CD14-positive monocyte (primary cell): ENCODE measurements at regions not wholly inside any gene's neighbourhood (a gene's known extent, or its start where the extent isn't known, plus 50 kb on each side); places are given as distances from the start of the nearest gene placed in this dataset.

ENCODE experiments used
- DNase-seq, 3 donors: peaks; one replicate each; pipeline ENCODE4 v3.0.0-alpha.2; 2011 to 2022
- H2AFZ ChIP-seq: 2 replicates; pipeline ENCODE4 v1.6.0; 2012; ENCODE audit warnings: mild to moderate bottlenecking, low read depth, low read length, inconsistent platforms; ENCODE audit not compliant: insufficient read depth, poor library complexity, severe bottlenecking
- H3K27ac ChIP-seq, 2 donors: 1 replicate in 1 of 2; 2 replicates in 1 of 2; pipeline ENCODE4 v1.5.1; 2012 to 2013; ENCODE audit warnings: low read length in 2 of 2, control low read depth in 1 of 2, inconsistent platforms in 1 of 2, low read depth in 1 of 2, mild to moderate bottlenecking in 1 of 2
- H3K27me3 ChIP-seq, 2 donors: one replicate each; pipeline versions ENCODE4 v1.6.0 to v1.6.1; 2011 to 2013; ENCODE audit warnings: low read length in 2 of 2; ENCODE audit not compliant: control insufficient read depth in 2 of 2, insufficient read depth in 2 of 2
- H3K36me3 ChIP-seq, 2 donors: replicated peaks in 1 of 2; 1 replicate in 1 of 2; 2 replicates in 1 of 2; pipeline versions ENCODE4 v1.5.1 to v1.6.1; 2012 to 2013; ENCODE audit warnings: low read length in 2 of 2, control low read depth in 1 of 2, inconsistent platforms in 1 of 2, mild to moderate bottlenecking in 1 of 2; ENCODE audit not compliant: insufficient read depth in 2 of 2, control insufficient read depth in 1 of 2
- H3K4me1 ChIP-seq, 2 donors: 1 replicate in 1 of 2; 2 replicates in 1 of 2; pipeline versions ENCODE4 v1.5.1 to v1.6.1; 2012 to 2013; ENCODE audit warnings: low read length in 2 of 2, control low read depth in 1 of 2, inconsistent platforms in 1 of 2, mild to moderate bottlenecking in 1 of 2, moderate library complexity in 1 of 2; ENCODE audit not compliant: insufficient read depth in 2 of 2, control insufficient read depth in 1 of 2
- H3K4me2 ChIP-seq: replicated peaks from 2 replicates; pipeline ENCODE3; 2012; ENCODE audit warnings: low read length, moderate library complexity, mild to moderate bottlenecking; ENCODE audit not compliant: poor library complexity, severe bottlenecking; ENCODE audit errors: extremely low read depth
- H3K4me3 ChIP-seq, 3 experiments: fragments of 200-600 bp in 1 of 3; sonication (generic) in 1 of 3; replicated peaks in 1 of 3; 1 replicate in 2 of 3; 2 replicates in 1 of 3; pipeline ENCODE4 v1.5.1; 2011 to 2013; ENCODE audit warnings: low read length in 3 of 3, mild to moderate bottlenecking in 3 of 3, control low read depth in 2 of 3, low read depth in 2 of 3, inconsistent platforms in 1 of 3, moderate library complexity in 1 of 3
- H3K79me2 ChIP-seq: 2 replicates; pipeline ENCODE4 v1.6.0; 2012; ENCODE audit warnings: mild to moderate bottlenecking, control low read depth, inconsistent platforms, low read length, moderate library complexity; ENCODE audit not compliant: insufficient read depth
- H3K9ac ChIP-seq: 2 replicates; pipeline ENCODE4 v1.6.0; 2017; ENCODE audit warnings: low read length, mild to moderate bottlenecking; ENCODE audit not compliant: insufficient read depth, poor library complexity, severe bottlenecking
- H3K9me3 ChIP-seq, 2 donors: replicated peaks in 1 of 2; 1 replicate in 1 of 2; 2 replicates in 1 of 2; pipeline versions ENCODE4 v1.5.1 to v1.6.1; 2012 to 2013; ENCODE audit warnings: low read length in 2 of 2, control low read depth in 1 of 2; ENCODE audit not compliant: control insufficient read depth in 1 of 2, insufficient read depth in 1 of 2
- H4K20me1 ChIP-seq: 2 replicates; pipeline ENCODE4 v1.6.0; 2012; ENCODE audit warnings: mild to moderate bottlenecking, low read length, control low read depth, moderate library complexity; ENCODE audit not compliant: insufficient read depth
- H3K27ac Mint-ChIP-seq, 7 donors: one replicate each; pipeline ENCODE4 v1.8.0; 2020; ENCODE audit warnings: mild to moderate bottlenecking in 7 of 7, mixed read lengths in 7 of 7, moderate library complexity in 6 of 7, inconsistent platforms in 2 of 7
- H3K27me3 Mint-ChIP-seq, 3 donors: one replicate each; pipeline ENCODE4 v1.8.0; 2021 to 2022; ENCODE audit warnings: low read depth in 3 of 3, mild to moderate bottlenecking in 3 of 3, mixed read lengths in 3 of 3, moderate library complexity in 3 of 3, inconsistent platforms in 1 of 3
- H3K36me3 Mint-ChIP-seq, 2 donors: one replicate each; pipeline ENCODE4 v1.8.0; 2020; ENCODE audit warnings: mixed read lengths in 2 of 2, inconsistent platforms in 1 of 2, mild to moderate bottlenecking in 1 of 2
- H3K4me1 Mint-ChIP-seq: one replicate; pipeline ENCODE4 v1.8.0; 2020; ENCODE audit warnings: mild to moderate bottlenecking, mixed read lengths
- H3K4me3 Mint-ChIP-seq, 2 donors: one replicate each; pipeline ENCODE4 v1.8.0; 2020; ENCODE audit warnings: mild to moderate bottlenecking in 2 of 2, mixed read lengths in 2 of 2, moderate library complexity in 1 of 2
- H3K9me3 Mint-ChIP-seq, 7 donors: one replicate each; pipeline ENCODE4 v1.8.0; 2020 to 2022; ENCODE audit warnings: mixed read lengths in 7 of 7, mild to moderate bottlenecking in 6 of 7, moderate library complexity in 6 of 7, inconsistent platforms in 2 of 7
- CTCF ChIP-seq: fragments of 200-600 bp; IDR thresholded peaks from one replicate; pipeline ENCODE4 v1.8.0; 2022; ENCODE audit warnings: antibody characterized with exemption, mild to moderate bottlenecking
- WGBS: methylation state at CpG from one replicate; pipeline ENCODE4 v1.1.5; 2013; ENCODE audit warnings: missing lambda C conversion rate; ENCODE audit not compliant: insufficient coverage; 5-methylcytosine and 5-hydroxymethylcytosine counted together
- intact Hi-C, 2 donors: fragments of 100-400 bp; cut with micrococcal nuclease; formaldehyde crosslinking; loops; one replicate each; pipeline versions ENCODE4 v1.15.0 to v1.15.1; 2023

DNA sequence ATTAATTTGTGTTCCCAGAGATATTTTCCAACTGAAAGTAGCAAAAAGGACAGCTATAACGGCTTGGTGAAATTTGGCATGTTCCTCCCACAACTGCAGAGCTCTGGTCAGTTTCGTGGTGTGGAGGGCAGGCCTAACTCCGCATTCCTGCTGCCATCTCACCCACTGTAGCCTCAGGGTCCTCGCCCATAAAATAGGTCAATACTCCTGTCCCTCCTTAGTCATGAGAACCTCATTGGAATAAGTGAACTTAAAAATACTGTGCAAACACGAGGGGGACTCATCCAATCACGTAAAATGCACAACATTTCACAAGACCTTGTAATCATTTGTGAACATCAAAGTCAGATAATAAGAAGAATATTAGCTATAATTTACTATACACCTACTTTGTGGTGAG is 143.5 kb upstream of the NCKAP5 start:
- Histone ChIP-seq H3K4me2 (no peak overlapping the region), H3K4me3 (no peak overlapping the region), H2AFZ (no peak overlapping the region), H3K79me2 (no peaks in the 10 kb centered on the region), H3K4me1 (no peaks in the 10 kb centered on the region), H3K9me3 (no peaks in the 10 kb centered on the region), H3K27me3 (no peaks in the 10 kb centered on the region), H3K9ac (no peak overlapping the region), H3K27ac (no peak overlapping the region), H3K36me3 (no peaks in the 10 kb centered on the region), H4K20me1 (no peaks in the 10 kb centered on the region)
- Mint-ChIP-seq H3K36me3 (no peaks in the 10 kb centered on the region), H3K4me3 (no peak overlapping the region), H3K27ac (peak overlapping the region in 1 of 7 donors; percentile 37), H3K27me3 (peaks cover 0 to 2% (median 2%) of the 10 kb centered on the region in 3 donors), H3K4me1 (no peaks in the 10 kb centered on the region), H3K9me3 (peaks cover 0 to 11% (median 3%) of the 10 kb centered on the region in 7 donors)
- WGBS = 80% methylated on average over 2 of the region's 6 CpGs
- DNase-seq = no peak
- intact Hi-C loops = no loop called here
- no peak for TF ChIP-seq CTCF

- Mint-ChIP-seq H3K36me3 (no peaks in the 10 kb centered on the region), H3K9me3 (peaks cover 0 to 11% (median 3%) of the 10 kb centered on the region in 7 donors), H3K27ac (no peak overlapping the region), H3K4me1 (no peaks in the 10 kb centered on the region), H3K27me3 (peaks cover 0 to 2% (median 2%) of the 10 kb centered on the region in 3 donors), H3K4me3 (no peak overlapping the region)
- no peaks in the 10 kb centered on the region for H3K27me3 ChIP-seq
- H3K27ac ChIP-seq = no peak overlapping the region
- no peak overlapping the region for H3K4me3 ChIP-seq
- no peak for TF ChIP-seq CTCF
- H3K79me2 ChIP-seq = no peaks in the 10 kb centered on the region
- no peak overlapping the region for H3K4me2 ChIP-seq
- H3K36me3 ChIP-seq = no peaks in the 10 kb centered on the region
- no peak overlapping the region for H3K9ac ChIP-seq
- H3K9me3 ChIP-seq = no peaks in the 10 kb centered on the region
- H3K4me1 ChIP-seq = no peaks in the 10 kb centered on the region
- no peak overlapping the region for H2AFZ ChIP-seq
- H4K20me1 ChIP-seq = no peaks in the 10 kb centered on the region
- WGBS = 87% methylated on average over 3 of the region's 3 CpGs
- intact Hi-C loops = no loop called here
- DNase-seq = no peak
Observed at GRCh38 chr2:133712369-133712768, 144.1 kb upstream of the NCKAP5 start.
